ENCODE measurements at regions not wholly inside any gene's neighbourhood (a gene's known extent, or its start where the extent isn't known, plus 50 kb on each side); places are given as distances from the start of the nearest gene placed in this dataset.
"Not testable (repeated sequence)": the region's sequence is repeated elsewhere in the genome, so short reads cannot be mapped to it uniquely, and the experiment has no call there.

GRCh38 chr2:154978244-154978643, 279.7 kb downstream of the KCNJ3 start:
- TF ChIP-seq EZH2 (IDR thresholded peaks at IDR 0.05): no peak
- TF ChIP-seq FOXP2 (optimal IDR thresholded peaks at IDR 0.05; ENCODE audit: control extremely low read depth, extremely low read length, insufficient read depth): no peak
- no peak for TF ChIP-seq POLR2AphosphoS5 (IDR thresholded peaks at IDR 0.05; ENCODE audit: borderline replicate concordance, low read depth, low read length)
- Histone ChIP-seq H3K9me3 (ENCODE audit: low read depth, low read length) (no peaks in the 10 kb centered on the region), H3K27ac (no peak overlapping the region), H3K9ac (ENCODE audit: insufficient read length) (no peak overlapping the region), H3K4me3 (no peak overlapping the region), H3K36me3 (ENCODE audit: insufficient read depth, low read length) (no peaks in the 10 kb centered on the region)
- no peak for DNase-seq (ENCODE audit: low read depth, low spot score)

- H3K4me3 ChIP-seq: no peak overlapping the region
- no peak for DNase-seq (ENCODE audit: low read depth, low spot score)
- no peaks in the 10 kb centered on the region for H3K36me3 ChIP-seq (ENCODE audit: insufficient read depth, low read length)
- H3K9ac ChIP-seq (ENCODE audit: insufficient read length): no peak overlapping the region
- TF ChIP-seq EZH2 (IDR thresholded peaks at IDR 0.05) (no peak), FOXP2 (optimal IDR thresholded peaks at IDR 0.05; ENCODE audit: control extremely low read depth, extremely low read length, insufficient read depth) (no peak)
- no peaks in the 10 kb centered on the region for H3K9me3 ChIP-seq (ENCODE audit: low read depth, low read length)
- no peak overlapping the region for H3K27ac ChIP-seq
Observed at GRCh38 chr2:154974041-154974440, 275.5 kb downstream of the KCNJ3 start.

GRCh38 chr2:154963511-154963910, 265.0 kb downstream of the KCNJ3 start:
- Histone ChIP-seq H3K36me3 (ENCODE audit: insufficient read depth, low read length) (no peaks in the 10 kb centered on the region), H3K4me3 (no peak overlapping the region), H3K9me3 (ENCODE audit: low read depth, low read length) (no peaks in the 10 kb centered on the region), H3K9ac (ENCODE audit: insufficient read length) (no peak overlapping the region), H3K27ac (no peak overlapping the region)
- DNase-seq (ENCODE audit: low read depth, low spot score): no peak
- TF ChIP-seq POLR2AphosphoS5 (IDR thresholded peaks at IDR 0.05; ENCODE audit: borderline replicate concordance, low read depth, low read length) (no peak), EZH2 (IDR thresholded peaks at IDR 0.05) (no peak), FOXP2 (optimal IDR thresholded peaks at IDR 0.05; ENCODE audit: control extremely low read depth, extremely low read length, insufficient read depth) (no peak)

GRCh38 chr2:154961676-154962075, 263.2 kb downstream of the KCNJ3 start:
- DNase-seq (ENCODE audit: low read depth, low spot score): no peak
- TF ChIP-seq POLR2AphosphoS5 (IDR thresholded peaks at IDR 0.05; ENCODE audit: borderline replicate concordance, low read depth, low read length) (no peak), EZH2 (IDR thresholded peaks at IDR 0.05) (no peak), FOXP2 (optimal IDR thresholded peaks at IDR 0.05; ENCODE audit: control extremely low read depth, extremely low read length, insufficient read depth) (no peak)
- Histone ChIP-seq H3K27ac (no peak overlapping the region), H3K4me3 (no peak overlapping the region), H3K9ac (ENCODE audit: insufficient read length) (no peak overlapping the region), H3K9me3 (ENCODE audit: low read depth, low read length) (no peaks in the 10 kb centered on the region), H3K36me3 (ENCODE audit: insufficient read depth, low read length) (no peaks in the 10 kb centered on the region)

DNA sequence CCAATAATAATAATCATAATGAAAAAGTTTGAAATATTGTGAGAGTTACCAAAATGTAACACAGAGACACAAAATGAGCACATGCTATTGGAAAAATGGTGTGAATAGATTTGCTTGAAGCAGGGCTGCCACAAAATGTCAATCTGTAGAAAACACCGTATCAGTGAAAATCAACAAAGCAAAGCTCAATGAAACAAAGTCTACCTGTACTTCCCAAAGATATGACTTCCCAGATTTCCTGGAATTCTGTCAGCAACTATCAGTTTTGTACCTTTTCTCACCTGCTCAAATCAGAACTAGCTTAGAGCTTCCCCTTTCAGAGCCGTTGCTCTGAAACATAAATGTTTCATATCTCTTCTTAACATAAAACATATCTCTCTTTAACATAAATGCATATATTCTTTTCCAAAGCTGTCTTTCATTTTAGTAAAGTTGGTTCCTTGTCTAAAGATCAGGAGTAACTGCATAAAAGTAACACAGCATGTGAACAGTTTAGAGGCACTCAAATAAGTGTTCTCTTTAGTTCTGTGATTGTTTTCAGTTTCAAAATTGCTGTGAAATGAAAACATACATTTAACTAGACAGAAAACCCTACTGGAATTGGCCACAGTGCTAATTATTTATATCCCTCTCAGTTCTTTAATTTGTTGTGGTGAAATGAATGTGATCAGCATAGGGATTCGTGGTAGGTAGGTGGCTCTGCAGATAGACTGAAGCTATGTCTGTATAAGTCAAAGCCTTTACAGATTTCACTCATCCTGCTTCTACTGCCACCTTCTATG, 262.5 kb downstream of the KCNJ3 start:
- Histone ChIP-seq H3K36me3 (ENCODE audit: insufficient read depth, low read length) (no peaks in the 10 kb centered on the region), H3K9me3 (ENCODE audit: low read depth, low read length) (no peaks in the 10 kb centered on the region), H3K27ac (no peak overlapping the region), H3K9ac (ENCODE audit: insufficient read length) (no peak overlapping the region), H3K4me3 (no peak overlapping the region)
- no peak for DNase-seq (ENCODE audit: low read depth, low spot score)
- TF ChIP-seq EZH2 (IDR thresholded peaks at IDR 0.05): no peak
- no peak for TF ChIP-seq FOXP2 (optimal IDR thresholded peaks at IDR 0.05; ENCODE audit: control extremely low read depth, extremely low read length, insufficient read depth)
- TF ChIP-seq POLR2AphosphoS5 (IDR thresholded peaks at IDR 0.05; ENCODE audit: borderline replicate concordance, low read depth, low read length): no peak

- H3K9me3 ChIP-seq (ENCODE audit: low read depth, low read length): no peaks in the 10 kb centered on the region
- H3K36me3 ChIP-seq (ENCODE audit: insufficient read depth, low read length): no peaks in the 10 kb centered on the region
- no peak overlapping the region for H3K27ac ChIP-seq
- DNase-seq (ENCODE audit: low read depth, low spot score): no peak
- no peak for TF ChIP-seq FOXP2 (optimal IDR thresholded peaks at IDR 0.05; ENCODE audit: control extremely low read depth, extremely low read length, insufficient read depth)
- no peak for TF ChIP-seq EZH2 (IDR thresholded peaks at IDR 0.05)
- no peak for TF ChIP-seq POLR2AphosphoS5 (IDR thresholded peaks at IDR 0.05; ENCODE audit: borderline replicate concordance, low read depth, low read length)
- H3K9ac ChIP-seq (ENCODE audit: insufficient read length): no peak overlapping the region
- H3K4me3 ChIP-seq: no peak overlapping the region
Observed at GRCh38 chr2:154952346-154952980, 254.0 kb downstream of the KCNJ3 start.

DNA sequence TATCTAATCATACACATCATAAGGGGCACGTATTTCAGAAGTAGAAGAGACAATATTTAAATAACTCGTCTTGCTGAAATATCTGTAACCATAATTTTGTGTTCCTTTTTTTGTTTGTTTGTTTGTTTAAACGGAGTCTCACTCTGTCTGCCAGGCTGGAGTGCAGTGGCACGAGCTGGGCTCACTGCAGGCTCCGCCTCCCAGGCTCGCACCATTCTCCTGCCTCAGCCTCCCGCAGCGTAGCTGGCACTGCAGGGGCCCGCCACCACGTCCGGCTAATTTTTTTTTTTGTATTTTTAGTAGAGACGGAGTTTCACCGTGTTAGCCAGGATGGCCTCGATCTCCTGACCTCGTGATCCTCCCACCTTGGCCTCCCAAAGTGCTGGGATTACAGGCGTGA, 248.9 kb downstream of the KCNJ3 start:
- DNase-seq (ENCODE audit: low read depth, low spot score); H3K9ac ChIP-seq (ENCODE audit: insufficient read length); H3K9me3 ChIP-seq (ENCODE audit: low read depth, low read length); H3K27ac ChIP-seq; H3K4me3 ChIP-seq; H3K36me3 ChIP-seq (ENCODE audit: insufficient read depth, low read length): not testable (repeated sequence)

DNA sequence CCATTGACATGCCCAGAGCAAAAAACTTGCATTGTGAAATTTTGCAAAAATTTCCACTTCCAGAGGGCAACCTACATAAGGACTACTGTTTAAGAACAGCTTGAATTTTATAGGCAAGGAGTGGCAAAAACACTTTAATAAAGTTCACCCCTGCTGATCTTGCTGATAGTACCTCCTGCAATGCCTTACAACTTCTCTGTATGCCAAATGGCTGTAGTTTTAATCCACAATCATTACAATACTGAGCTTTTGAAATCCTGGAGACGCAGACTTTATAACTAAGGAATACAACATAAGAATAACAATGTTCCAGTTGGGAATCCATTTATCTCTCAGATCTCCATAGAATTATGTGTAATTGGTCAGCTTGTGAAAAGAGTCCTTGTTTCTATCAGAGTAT, 247.5 kb downstream of the KCNJ3 start:
- TF ChIP-seq EZH2 (IDR thresholded peaks at IDR 0.05) (no peak), POLR2AphosphoS5 (IDR thresholded peaks at IDR 0.05; ENCODE audit: borderline replicate concordance, low read depth, low read length) (no peak), FOXP2 (optimal IDR thresholded peaks at IDR 0.05; ENCODE audit: control extremely low read depth, extremely low read length, insufficient read depth) (no peak)
- no peak overlapping the region for H3K27ac ChIP-seq
- H3K9ac ChIP-seq (ENCODE audit: insufficient read length): no peak overlapping the region
- no peak overlapping the region for H3K4me3 ChIP-seq
- H3K36me3 ChIP-seq (ENCODE audit: insufficient read depth, low read length): no peaks in the 10 kb centered on the region
- H3K9me3 ChIP-seq (ENCODE audit: low read depth, low read length): no peaks in the 10 kb centered on the region
- no peak for DNase-seq (ENCODE audit: low read depth, low spot score)

GRCh38 chr2:154941379-154941778, 242.9 kb downstream of the KCNJ3 start:
- no peak overlapping the region for H3K9ac ChIP-seq (ENCODE audit: insufficient read length)
- no peak overlapping the region for H3K27ac ChIP-seq
- DNase-seq (ENCODE audit: low read depth, low spot score): no peak
- no peak overlapping the region for H3K4me3 ChIP-seq
- no peaks in the 10 kb centered on the region for H3K9me3 ChIP-seq (ENCODE audit: low read depth, low read length)
- TF ChIP-seq FOXP2 (optimal IDR thresholded peaks at IDR 0.05; ENCODE audit: control extremely low read depth, extremely low read length, insufficient read depth) (no peak), EZH2 (IDR thresholded peaks at IDR 0.05) (no peak), POLR2AphosphoS5 (IDR thresholded peaks at IDR 0.05; ENCODE audit: borderline replicate concordance, low read depth, low read length) (no peak)
- no peaks in the 10 kb centered on the region for H3K36me3 ChIP-seq (ENCODE audit: insufficient read depth, low read length)
